SK-N-SH (cell line): ENCODE measurements at regions not wholly inside any gene's neighbourhood (a gene's known extent, or its start where the extent isn't known, plus 50 kb on each side); places are given as distances from the start of the nearest gene placed in this dataset.

Experiments used
- CTCF ChIA-PET: fragments of 300-600, 350-600 bp; formaldehyde crosslinking; extraction: SDS; loops from one replicate; lab custom pipeline; 2021; lab: Yijun Ruan, JAX
- POLR2A ChIA-PET: fragments of 350-600 bp; sonication (Branson Sonifier 250); formaldehyde crosslinking; extraction: SDS; loops from one replicate; lab custom pipeline; 2020; ENCODE audit warnings: antibody characterized with exemption, inconsistent platforms; lab: Yijun Ruan, JAX
- DNase-seq: peaks from one replicate; pipeline ENCODE4 v3.0.0; 2012
- H2AFZ ChIP-seq: fragments of 200-600 bp; sonication (generic); 2 replicates; pipeline ENCODE4 v1.8.1; 2016; ENCODE audit warnings: antibody characterized with exemption, mild to moderate bottlenecking, low read depth
- H3F3A ChIP-seq: fragments of 200-600 bp; sonication (generic); replicated peaks from 2 replicates; pipeline ENCODE3; 2016; ENCODE audit warnings: antibody characterized with exemption, mild to moderate bottlenecking; ENCODE audit not compliant: insufficient read depth
- H3K27ac ChIP-seq, 2 experiments: fragments of 200-500 bp in 1 of 2; fragments of 200-600 bp in 1 of 2; sonication (Bioruptor generic) in 1 of 2; sonication (generic), shearing (Covaris generic) in 1 of 2; 2 replicates each; pipeline versions ENCODE4 v1.5.1 to v1.6.1; 2014 to 2016; ENCODE audit warnings: low read depth in 2 of 2, inconsistent platforms in 1 of 2, low read length in 1 of 2, mild to moderate bottlenecking in 1 of 2, mixed read lengths in 1 of 2
- H3K27me3 ChIP-seq: fragments of 200-600 bp; sonication (generic), shearing (Covaris generic); 2 replicates; pipeline ENCODE4 v1.6.1; 2016; ENCODE audit warnings: mixed run types; ENCODE audit not compliant: insufficient read depth
- H3K36me3 ChIP-seq, 2 experiments: fragments of 200-500 bp in 1 of 2; fragments of 200-600 bp in 1 of 2; sonication (Bioruptor generic) in 1 of 2; sonication (generic) in 1 of 2; replicated peaks in 1 of 2; 2 replicates each; pipeline versions ENCODE3 to v1.5.1; 2014 to 2016; ENCODE audit warnings: low read length in 1 of 2, mild to moderate bottlenecking in 1 of 2; ENCODE audit not compliant: insufficient read depth in 2 of 2, control insufficient read depth in 1 of 2
- H3K4me1 ChIP-seq, 2 experiments: fragments of 200-500 bp in 1 of 2; fragments of 200-600 bp in 1 of 2; sonication (Bioruptor generic) in 1 of 2; sonication (generic), shearing (Covaris generic) in 1 of 2; 2 replicates each; pipeline versions ENCODE4 v1.5.1 to v1.6.1; 2014 to 2016; ENCODE audit warnings: low read depth in 1 of 2, low read length in 1 of 2, mixed run types in 1 of 2; ENCODE audit not compliant: insufficient read depth in 2 of 2, control insufficient read depth in 1 of 2
- H3K4me2 ChIP-seq: fragments of 200-600 bp; sonication (generic), shearing (Covaris generic); 2 replicates; pipeline ENCODE4 v1.6.1; 2017; ENCODE audit warnings: mixed run types
- H3K4me3 ChIP-seq, 2 experiments: fragments of 200-500 bp in 1 of 2; fragments of 200-600 bp in 1 of 2; sonication (Bioruptor generic) in 1 of 2; sonication (generic), shearing (Covaris generic) in 1 of 2; 2 replicates each; pipeline versions ENCODE4 v1.5.1 to v1.8.1; 2014 to 2016; ENCODE audit warnings: low read depth in 2 of 2, inconsistent platforms in 1 of 2, low read length in 1 of 2, mild to moderate bottlenecking in 1 of 2, mixed read lengths in 1 of 2, moderate library complexity in 1 of 2
- H3K79me2 ChIP-seq: fragments of 200-600 bp; sonication (generic); 2 replicates; pipeline ENCODE4 v1.8.1; 2017; ENCODE audit warnings: mild to moderate bottlenecking; ENCODE audit not compliant: insufficient read depth
- H3K9ac ChIP-seq: fragments of 200-600 bp; sonication (generic); 2 replicates; pipeline ENCODE4 v1.6.1; 2017; ENCODE audit warnings: mixed run types
- H3K9me2 ChIP-seq: fragments of 200-600 bp; sonication (generic); 2 replicates; pipeline ENCODE4 v1.6.1; 2017; ENCODE audit warnings: mixed run types
- H3K9me3 ChIP-seq: fragments of 200-600 bp; sonication (generic); 2 replicates; pipeline ENCODE4 v1.6.1; 2017; ENCODE audit warnings: mixed run types, mild to moderate bottlenecking, moderate library complexity
- H4K20me1 ChIP-seq: fragments of 200-600 bp; sonication (generic); 2 replicates; pipeline ENCODE4 v1.6.1; 2017; ENCODE audit warnings: mild to moderate bottlenecking, mixed run types; ENCODE audit not compliant: insufficient read depth
- EP300 ChIP-seq, 2 experiments: IDR thresholded peaks; 2 replicates each; pipeline versions ENCODE4 v1.4.0 to v1.6.1; 2012; ENCODE audit warnings: borderline replicate concordance in 1 of 2, low read depth in 1 of 2, low read length in 1 of 2
- EZH2phosphoT487 ChIP-seq: fragments of 200-600 bp; sonication (generic); IDR thresholded peaks from 2 replicates; pipeline ENCODE4 v1.6.1; 2017; ENCODE audit warnings: low read depth, mixed run types, mild to moderate bottlenecking, antibody characterized with exemption, moderate library complexity, borderline replicate concordance
- FOSL2 ChIP-seq: IDR thresholded peaks from 2 replicates; pipeline ENCODE4 v1.4.0; 2012; ENCODE audit warnings: low read depth, mild to moderate bottlenecking, moderate library complexity, borderline replicate concordance
- FOXJ3 ChIP-seq: sonication (generic); formaldehyde crosslinking; IDR thresholded peaks from 2 replicates; pipeline ENCODE4 v1.5.1; 2020; ENCODE audit warnings: mild to moderate bottlenecking, missing genetic modification reagents
- GABPA ChIP-seq: IDR thresholded peaks from 2 replicates; pipeline ENCODE4 v1.4.0; 2012; ENCODE audit warnings: low read depth, mild to moderate bottlenecking
- MAX ChIP-seq: IDR thresholded peaks from 2 replicates; pipeline ENCODE4 v1.4.0; 2012; ENCODE audit warnings: low read depth
- MXI1 ChIP-seq: IDR thresholded peaks from 2 replicates; pipeline ENCODE4 v1.6.1; 2012; ENCODE audit warnings: mild to moderate bottlenecking, low read depth, low read length, improper control_type of control experiment
- PBX3 ChIP-seq: IDR thresholded peaks from 2 replicates; pipeline ENCODE4; 2012
- POLR2AphosphoS5 ChIP-seq: IDR thresholded peaks from 2 replicates; pipeline ENCODE4 v1.6.1; 2012; ENCODE audit warnings: low read depth, low read length
- RAD21 ChIP-seq: IDR thresholded peaks from 2 replicates; pipeline ENCODE4 v1.6.1; 2012; ENCODE audit warnings: mild to moderate bottlenecking, low read length
- RCOR1 ChIP-seq: fragments of 150-350 bp; IDR thresholded peaks from 2 replicates; pipeline ENCODE4 v1.6.1; 2017; ENCODE audit warnings: antibody characterized with exemption, low read length
- SIN3A ChIP-seq: IDR thresholded peaks from 2 replicates; pipeline ENCODE4 v1.6.1; 2012; ENCODE audit warnings: low read depth, mild to moderate bottlenecking, low read length, moderate library complexity, borderline replicate concordance
- TCF12 ChIP-seq: IDR thresholded peaks from 2 replicates; pipeline ENCODE4 v1.4.0; 2012
- TEAD4 ChIP-seq: IDR thresholded peaks from 2 replicates; pipeline ENCODE4 v1.4.0; 2012; ENCODE audit warnings: mild to moderate bottlenecking, borderline replicate concordance; ENCODE audit not compliant: insufficient read depth
- YY1 ChIP-seq: IDR thresholded peaks from 2 replicates; pipeline ENCODE4 v1.4.0; 2012; ENCODE audit warnings: low read depth, mild to moderate bottlenecking
- WGBS: methylation state at CpG from one replicate; pipeline ENCODE4 v1.1.6; 2017; ENCODE audit warnings: low lambda C conversion rate; 5-methylcytosine and 5-hydroxymethylcytosine counted together
- TF ChIP-seq, protein P1 (sequence below): IDR thresholded peaks from 2 replicates; pipeline ENCODE4 v1.4.0; 2012; ENCODE audit warnings: low read depth, borderline replicate concordance
- TF ChIP-seq, protein P2 (sequence below): fragments of 200-600 bp; sonication (generic); IDR thresholded peaks from 2 replicates; pipeline ENCODE4 v1.6.1; 2017; ENCODE audit warnings: antibody characterized with exemption, mild to moderate bottlenecking, moderate library complexity
- TF ChIP-seq, protein P3 (sequence below): fragments of 150-350 bp; IDR thresholded peaks from 2 replicates; pipeline ENCODE4 v1.6.1; 2016; ENCODE audit warnings: mild to moderate bottlenecking, low read depth, low read length

DNA sequence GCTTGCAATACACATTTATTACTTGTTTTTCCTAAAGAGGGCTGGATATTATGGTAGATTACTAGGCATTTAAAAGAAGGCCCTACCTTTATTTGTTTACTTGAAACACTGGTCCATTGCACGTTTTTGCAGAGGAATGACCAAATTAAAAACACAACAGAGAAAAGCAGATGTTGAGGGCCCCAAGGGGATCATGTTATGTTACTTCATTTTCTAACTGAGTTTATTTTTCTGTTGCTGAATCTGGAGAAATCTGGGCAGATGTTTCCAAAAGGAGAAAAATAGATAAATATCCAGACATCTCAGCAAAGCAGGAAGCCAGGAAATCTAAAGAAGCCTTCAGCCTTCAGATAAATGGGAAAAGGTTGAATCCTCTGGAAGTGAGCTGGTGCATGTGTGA, 353.0 kb downstream of the NDFIP2 start:
- Histone ChIP-seq H3K79me2 (no peaks in the 10 kb centered on the region), H2AFZ (no peak overlapping the region), H3K27ac (peak overlapping the region in 1 of 2 experiments; percentile 72; a peak in 2 of 4 replicates), H3K9me2 (no peaks in the 10 kb centered on the region), H3K36me3 (no peaks in the 10 kb centered on the region), H3K4me2 (no peak overlapping the region), H4K20me1 (no peaks in the 10 kb centered on the region), H3F3A (peaks cover 6% of the 10 kb centered on the region), H3K9me3 (no peaks in the 10 kb centered on the region), H3K4me1 (peaks cover 0 to 12% of the 10 kb centered on the region in 2 experiments; a peak in 2 of 4 replicates)
- ChIA-PET POLR2A (no interaction called here), CTCF (interaction anchor here (0.7 to 1.4 kb wide), 2 partner anchors 25 to 111 kb away, joined by 3 to 4 read pairs; no protein-coding TSS in a partner anchor)
- DNase-seq: no peak
- 55% methylated on average over 1 of the region's 1 CpG for WGBS
- TF ChIP-seq EP300 (IDR thresholded peaks at IDR 0.05; ENCODE audit: borderline replicate concordance in 1 of 2, low read depth in 1 of 2, low read length in 1 of 2): peak in 1 of 2 experiments; percentile 58; a peak in 1 of 4 replicates
- TF ChIP-seq TCF12: no peak
- TF ChIP-seq, all 33 proteins: peak for 1
- Histone ChIP-seq H3K27me3 (no peaks in the 10 kb centered on the region), H3K4me3 (no peak overlapping the region), H3K9ac (no peak overlapping the region)

DNA sequence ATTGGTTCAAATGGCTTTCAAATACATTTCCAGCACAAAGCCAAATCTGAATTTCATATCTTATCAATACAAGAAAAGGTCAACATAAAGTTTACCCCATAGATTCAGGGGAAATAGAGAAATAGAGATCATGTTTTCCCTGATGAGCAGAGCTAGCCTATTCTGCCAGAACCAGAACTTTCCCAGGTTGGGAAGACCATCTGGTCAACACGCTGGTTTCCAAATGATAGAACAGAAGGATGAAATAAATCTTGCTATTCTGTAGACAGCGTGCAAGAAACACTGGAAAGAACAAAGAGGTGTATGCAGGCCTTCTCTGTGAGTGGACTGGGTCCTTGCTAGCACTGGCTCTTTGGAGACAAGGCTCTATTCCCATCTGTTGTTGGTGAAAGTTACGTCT, 350.6 kb downstream of the NDFIP2 start:
- TF ChIP-seq SIN3A (no peak), PBX3 (no peak), FOXJ3 (no peak), EZH2phosphoT487 (no peak), GABPA (no peak), TEAD4 (no peak), MXI1 (no peak), RAD21 (no peak), RCOR1 (no peak), FOSL2 (no peak), EP300 (IDR thresholded peaks at IDR 0.05; ENCODE audit: borderline replicate concordance in 1 of 2, low read depth in 1 of 2, low read length in 1 of 2) (no peak), POLR2AphosphoS5 (no peak), MAX (no peak), YY1 (no peak)
- TF ChIP-seq, protein P1, sequence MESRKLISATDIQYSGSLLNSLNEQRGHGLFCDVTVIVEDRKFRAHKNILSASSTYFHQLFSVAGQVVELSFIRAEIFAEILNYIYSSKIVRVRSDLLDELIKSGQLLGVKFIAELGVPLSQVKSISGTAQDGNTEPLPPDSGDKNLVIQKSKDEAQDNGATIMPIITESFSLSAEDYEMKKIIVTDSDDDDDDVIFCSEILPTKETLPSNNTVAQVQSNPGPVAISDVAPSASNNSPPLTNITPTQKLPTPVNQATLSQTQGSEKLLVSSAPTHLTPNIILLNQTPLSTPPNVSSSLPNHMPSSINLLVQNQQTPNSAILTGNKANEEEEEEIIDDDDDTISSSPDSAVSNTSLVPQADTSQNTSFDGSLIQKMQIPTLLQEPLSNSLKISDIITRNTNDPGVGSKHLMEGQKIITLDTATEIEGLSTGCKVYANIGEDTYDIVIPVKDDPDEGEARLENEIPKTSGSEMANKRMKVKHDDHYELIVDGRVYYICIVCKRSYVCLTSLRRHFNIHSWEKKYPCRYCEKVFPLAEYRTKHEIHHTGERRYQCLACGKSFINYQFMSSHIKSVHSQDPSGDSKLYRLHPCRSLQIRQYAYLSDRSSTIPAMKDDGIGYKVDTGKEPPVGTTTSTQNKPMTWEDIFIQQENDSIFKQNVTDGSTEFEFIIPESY: no peak
- TF ChIP-seq, protein P2, sequence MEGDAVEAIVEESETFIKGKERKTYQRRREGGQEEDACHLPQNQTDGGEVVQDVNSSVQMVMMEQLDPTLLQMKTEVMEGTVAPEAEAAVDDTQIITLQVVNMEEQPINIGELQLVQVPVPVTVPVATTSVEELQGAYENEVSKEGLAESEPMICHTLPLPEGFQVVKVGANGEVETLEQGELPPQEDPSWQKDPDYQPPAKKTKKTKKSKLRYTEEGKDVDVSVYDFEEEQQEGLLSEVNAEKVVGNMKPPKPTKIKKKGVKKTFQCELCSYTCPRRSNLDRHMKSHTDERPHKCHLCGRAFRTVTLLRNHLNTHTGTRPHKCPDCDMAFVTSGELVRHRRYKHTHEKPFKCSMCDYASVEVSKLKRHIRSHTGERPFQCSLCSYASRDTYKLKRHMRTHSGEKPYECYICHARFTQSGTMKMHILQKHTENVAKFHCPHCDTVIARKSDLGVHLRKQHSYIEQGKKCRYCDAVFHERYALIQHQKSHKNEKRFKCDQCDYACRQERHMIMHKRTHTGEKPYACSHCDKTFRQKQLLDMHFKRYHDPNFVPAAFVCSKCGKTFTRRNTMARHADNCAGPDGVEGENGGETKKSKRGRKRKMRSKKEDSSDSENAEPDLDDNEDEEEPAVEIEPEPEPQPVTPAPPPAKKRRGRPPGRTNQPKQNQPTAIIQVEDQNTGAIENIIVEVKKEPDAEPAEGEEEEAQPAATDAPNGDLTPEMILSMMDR: no peak
- TF ChIP-seq, protein P3, sequence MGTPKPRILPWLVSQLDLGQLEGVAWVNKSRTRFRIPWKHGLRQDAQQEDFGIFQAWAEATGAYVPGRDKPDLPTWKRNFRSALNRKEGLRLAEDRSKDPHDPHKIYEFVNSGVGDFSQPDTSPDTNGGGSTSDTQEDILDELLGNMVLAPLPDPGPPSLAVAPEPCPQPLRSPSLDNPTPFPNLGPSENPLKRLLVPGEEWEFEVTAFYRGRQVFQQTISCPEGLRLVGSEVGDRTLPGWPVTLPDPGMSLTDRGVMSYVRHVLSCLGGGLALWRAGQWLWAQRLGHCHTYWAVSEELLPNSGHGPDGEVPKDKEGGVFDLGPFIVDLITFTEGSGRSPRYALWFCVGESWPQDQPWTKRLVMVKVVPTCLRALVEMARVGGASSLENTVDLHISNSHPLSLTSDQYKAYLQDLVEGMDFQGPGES: no peak
- ChIA-PET POLR2A (no interaction called here), CTCF (no interaction called here)
- Histone ChIP-seq H3K4me3 (no peak overlapping the region), H3K4me2 (no peak overlapping the region), H3K9me3 (no peaks in the 10 kb centered on the region), H3K4me1 (peaks cover 0 to 14% of the 10 kb centered on the region in 2 experiments; a peak in 2 of 4 replicates), H3F3A (no peaks in the 10 kb centered on the region), H3K79me2 (no peaks in the 10 kb centered on the region), H2AFZ (no peak overlapping the region), H4K20me1 (no peaks in the 10 kb centered on the region), H3K27me3 (no peaks in the 10 kb centered on the region), H3K27ac (no peak overlapping the region), H3K36me3 (no peaks in the 10 kb centered on the region), H3K9ac (no peak overlapping the region), H3K9me2 (no peaks in the 10 kb centered on the region)
- WGBS: 90% methylated on average over 3 of the region's 3 CpGs
- DNase-seq: no peak
